T-cell (primary cell): ENCODE measurements at regions not wholly inside any gene's neighbourhood (a gene's known extent, or its start where the extent isn't known, plus 50 kb on each side); places are given as distances from the start of the nearest gene placed in this dataset.

Experiments used
- ATAC-seq, 4 experiments: fragments of 200-7000 bp in 3 of 4; fragments of 150-1000 bp in 1 of 4; cut with Tn5 transposase; replicated peaks in 1 of 4; 1 replicate in 3 of 4; 2 replicates in 1 of 4; pipeline ENCODE4 v1.10.0; 2021; ENCODE audit warnings: moderate library complexity in 3 of 4, mild to moderate bottlenecking in 2 of 4, moderate number of reproducible peaks in 1 of 4
- CTCF ChIA-PET, 2 donors: fragments of 300-600 bp; sonication (Branson Sonifier 250); formaldehyde crosslinking; loops; one replicate each; lab custom pipeline; 2022; ENCODE audit warnings: antibody characterized with exemption in 2 of 2; lab: Charles Lee
- POLR2A ChIA-PET, 2 donors: fragments of 300-600 bp; sonication (Branson Sonifier 250); formaldehyde crosslinking; loops; one replicate each; lab custom pipeline; 2022; ENCODE audit warnings: antibody characterized with exemption in 2 of 2; lab: Charles Lee
- DNase-seq, 35 experiments: peaks; one replicate each; pipeline versions ENCODE4 v3.0.0 to v3.0.0-alpha.2; 2013 to 2023
- H3K27ac ChIP-seq: one replicate; pipeline ENCODE4 v1.5.1; 2013; ENCODE audit warnings: low read length
- H3K27me3 ChIP-seq, 2 experiments: replicated peaks in 1 of 2; 1 replicate in 1 of 2; 2 replicates in 1 of 2; pipeline versions ENCODE4 v1.6.1 to v1.7.0; 2013; ENCODE audit warnings: low read length in 1 of 2, mixed read lengths in 1 of 2; ENCODE audit not compliant: control insufficient read depth in 2 of 2, insufficient read depth in 2 of 2; ENCODE audit errors: extremely low read depth in 1 of 2
- H3K36me3 ChIP-seq, 2 donors: 1 replicate in 1 of 2; 2 replicates in 1 of 2; pipeline versions ENCODE4 v1.6.1 to v1.7.0; 2013; ENCODE audit warnings: low read length in 1 of 2; ENCODE audit not compliant: control insufficient read depth in 2 of 2, insufficient read depth in 1 of 2; ENCODE audit errors: extremely low read depth in 1 of 2
- H3K4me1 ChIP-seq, 2 experiments: 1 replicate in 1 of 2; 2 replicates in 1 of 2; pipeline versions ENCODE4 v1.6.1 to v1.7.0; 2013; ENCODE audit warnings: low read length in 2 of 2, mixed read lengths in 1 of 2; ENCODE audit not compliant: insufficient read depth in 2 of 2, control insufficient read depth in 1 of 2; ENCODE audit errors: extremely low read depth in 1 of 2
- H3K4me3 ChIP-seq, 2 donors: 1 replicate in 1 of 2; 2 replicates in 1 of 2; pipeline versions ENCODE4 v1.5.1 to v1.7.0; 2013; ENCODE audit warnings: mild to moderate bottlenecking in 2 of 2, low read length in 1 of 2, moderate library complexity in 1 of 2; ENCODE audit not compliant: control insufficient read depth in 1 of 2; ENCODE audit errors: extremely low read depth in 1 of 2
- H3K9me3 ChIP-seq: 2 replicates; pipeline ENCODE4 v1.7.0; 2013
- H3K27ac Mint-ChIP-seq, 2 donors: one replicate each; pipeline ENCODE4 v1.8.0; 2020 to 2021; ENCODE audit warnings: mild to moderate bottlenecking in 2 of 2, mixed read lengths in 2 of 2
- H3K27me3 Mint-ChIP-seq, 2 donors: one replicate each; pipeline ENCODE4 v1.8.0; 2021 to 2022; ENCODE audit warnings: mixed read lengths in 2 of 2
- H3K36me3 Mint-ChIP-seq: one replicate; pipeline ENCODE4 v1.8.0; 2021; ENCODE audit warnings: mixed read lengths
- H3K4me1 Mint-ChIP-seq, 3 donors: one replicate each; pipeline ENCODE4 v1.8.0; 2020 to 2022; ENCODE audit warnings: mixed read lengths in 3 of 3, mild to moderate bottlenecking in 1 of 3
- H3K4me3 Mint-ChIP-seq, 3 donors: one replicate each; pipeline ENCODE4 v1.8.0; 2020 to 2022; ENCODE audit warnings: mild to moderate bottlenecking in 3 of 3, mixed read lengths in 3 of 3, moderate library complexity in 3 of 3
- H3K9me3 Mint-ChIP-seq, 3 donors: one replicate each; pipeline ENCODE4 v1.8.0; 2020 to 2022; ENCODE audit warnings: mixed read lengths in 3 of 3
- WGBS: methylation state at CpG from one replicate; pipeline ENCODE4 v1.1.5; 2013; ENCODE audit warnings: missing lambda C conversion rate; ENCODE audit not compliant: insufficient coverage; 5-methylcytosine and 5-hydroxymethylcytosine counted together

GRCh38 chr21:45351526-45352275, 53.3 kb upstream of the COL18A1 start:
- DNase-seq (no peak), ATAC-seq (no peak)
- Histone ChIP-seq H3K27ac (no peak overlapping the region), H3K4me1 (peaks cover 0 to 5% of the 10 kb centered on the region in 2 experiments), H3K36me3 (no peaks in the 10 kb centered on the region), H3K4me3 (no peak overlapping the region), H3K9me3 (no peaks in the 10 kb centered on the region), H3K27me3 (peaks cover 0 to 49% of the 10 kb centered on the region in 2 experiments)
- H3K36me3 Mint-ChIP-seq: no peaks in the 10 kb centered on the region
- ChIA-PET CTCF (no interaction called here), POLR2A (no interaction called here)
- H3K9me3 Mint-ChIP-seq: no peaks in the 10 kb centered on the region
- WGBS: 67% methylated on average over 11 of the region's 12 CpGs
- no peak overlapping the region for H3K27ac Mint-ChIP-seq
- H3K4me1 Mint-ChIP-seq: peaks cover 3 to 12% (median 8%) of the 10 kb centered on the region in 3 donors
- H3K27me3 Mint-ChIP-seq: peaks cover 12 to 16% of the 10 kb centered on the region in 2 donors
- H3K4me3 Mint-ChIP-seq: no peak overlapping the region

GRCh38 chr21:45352621-45353139, 52.3 kb upstream of the COL18A1 start:
- H3K27ac ChIP-seq: no peak overlapping the region
- H3K27me3 Mint-ChIP-seq: peaks cover 18 to 19% of the 10 kb centered on the region in 2 donors
- no peaks in the 10 kb centered on the region for H3K9me3 ChIP-seq
- POLR2A ChIA-PET: no interaction called here
- H3K27ac Mint-ChIP-seq: no peak overlapping the region
- H3K4me3 Mint-ChIP-seq: no peak overlapping the region
- H3K9me3 Mint-ChIP-seq: no peaks in the 10 kb centered on the region
- DNase-seq (no peak), ATAC-seq (no peak)
- H3K36me3 Mint-ChIP-seq: no peaks in the 10 kb centered on the region
- peaks cover 0 to 48% of the 10 kb centered on the region in 2 experiments for H3K27me3 ChIP-seq
- peaks cover 0 to 5% of the 10 kb centered on the region in 2 experiments for H3K4me1 ChIP-seq
- no peak overlapping the region for H3K4me3 ChIP-seq
- whole genome bisulfite sequencing: 90% methylated on average over 26 of the region's 26 CpGs
- H3K4me1 Mint-ChIP-seq: peaks cover 3 to 12% (median 8%) of the 10 kb centered on the region in 3 donors
- CTCF ChIA-PET: no interaction called here
- H3K36me3 ChIP-seq: no peaks in the 10 kb centered on the region

GRCh38 chr21:45353200-45353599, 51.8 kb upstream of the COL18A1 start:
- H3K36me3 Mint-ChIP-seq: no peaks in the 10 kb centered on the region
- peaks cover 19 to 20% of the 10 kb centered on the region in 2 donors for H3K27me3 Mint-ChIP-seq
- ChIA-PET CTCF (no interaction called here), POLR2A (no interaction called here)
- Histone ChIP-seq H3K4me1 (peaks cover 0 to 5% of the 10 kb centered on the region in 2 experiments), H3K4me3 (no peak overlapping the region), H3K27me3 (peaks cover 0 to 49% of the 10 kb centered on the region in 2 experiments), H3K9me3 (no peaks in the 10 kb centered on the region), H3K27ac (no peak overlapping the region), H3K36me3 (no peaks in the 10 kb centered on the region)
- H3K27ac Mint-ChIP-seq: no peak overlapping the region
- ATAC-seq (no peak), DNase-seq (no peak)
- no peak overlapping the region for H3K4me3 Mint-ChIP-seq
- H3K4me1 Mint-ChIP-seq: peaks cover 3 to 12% (median 8%) of the 10 kb centered on the region in 3 donors
- no peaks in the 10 kb centered on the region for H3K9me3 Mint-ChIP-seq
- WGBS: 77% methylated on average over 2 of the region's 3 CpGs

- H3K4me1 ChIP-seq: peaks cover 0 to 5% of the 10 kb centered on the region in 2 experiments
- no peak overlapping the region for H3K27ac ChIP-seq
- no peaks in the 10 kb centered on the region for H3K36me3 Mint-ChIP-seq
- no CpG with 5 or more reads among the region's 5 CpGs for WGBS
- ChIA-PET CTCF (no interaction called here), POLR2A (no interaction called here)
- no peaks in the 10 kb centered on the region for H3K36me3 ChIP-seq
- no peaks in the 10 kb centered on the region for H3K9me3 ChIP-seq
- ATAC-seq: no peak
- peaks cover 19 to 25% of the 10 kb centered on the region in 2 donors for H3K27me3 Mint-ChIP-seq
- no peak overlapping the region for H3K27ac Mint-ChIP-seq
- H3K4me1 Mint-ChIP-seq: peaks cover 3 to 12% (median 8%) of the 10 kb centered on the region in 3 donors
- H3K4me3 ChIP-seq: no peak overlapping the region
- no peak overlapping the region for H3K4me3 Mint-ChIP-seq
- DNase-seq: no peak
- peaks cover 0 to 52% of the 10 kb centered on the region in 2 experiments for H3K27me3 ChIP-seq
- H3K9me3 Mint-ChIP-seq: no peaks in the 10 kb centered on the region
These were observed 50.0 kb upstream of the COL18A1 start for GRCh38 chr21:45354970-45355369.
